NCI-H748 (cell line): ENCODE measurements at regions not wholly inside any gene's neighbourhood (a gene's known extent, or its start where the extent isn't known, plus 50 kb on each side); places are given as distances from the start of the nearest gene placed in this dataset.

Source experiments
- DNase-seq: peaks from one replicate; lab custom pipeline; 2025; ENCODE audit not compliant: unreplicated experiment; lab: John Stamatoyannopoulos, UW

- no peak for DNase-seq
Observed at GRCh38 chr22:22417495-22418162, 90.9 kb downstream of the ZNF280B start.

GRCh38 chr22:22418163-22418549 lies 90.4 kb downstream of the ZNF280B start:
- DNase-seq = no peak

- no peak for DNase-seq
Observed at GRCh38 chr22:22418957-22419356, 89.6 kb downstream of the ZNF280B start.

- no peak for DNase-seq
Observed at GRCh38 chr22:22420580-22420979, 88.0 kb downstream of the ZNF280B start.

GRCh38 chr22:22421392-22421791 lies 87.2 kb downstream of the ZNF280B start:
- no peak for DNase-seq

GRCh38 chr22:22422629-22423112 lies 85.9 kb downstream of the ZNF280B start:
- peak; percentile 64 for DNase-seq

- DNase-seq = no peak
Observed at GRCh38 chr22:22423681-22424080, 84.9 kb downstream of the ZNF280B start.

- DNase-seq = peak; percentile 1
Observed at GRCh38 chr22:22424210-22424800, 84.2 kb downstream of the ZNF280B start.

- DNase-seq = no peak
Observed at GRCh38 chr22:22424956-22425355, 83.6 kb downstream of the ZNF280B start.

GRCh38 chr22:22425356-22425755 lies 83.2 kb downstream of the ZNF280B start:
- DNase-seq = no peak

- DNase-seq = no peak
Observed at GRCh38 chr22:22425783-22426624, 82.5 kb downstream of the ZNF280B start.

- DNase-seq = no peak
Observed at GRCh38 chr22:22427542-22428065, 80.9 kb downstream of the ZNF280B start.

GRCh38 chr22:22428222-22429098 lies 80.1 kb downstream of the ZNF280B start:
- DNase-seq = no peak

- DNase-seq = no peak
Observed at GRCh38 chr22:22429369-22430108, 79.0 kb downstream of the ZNF280B start.

GRCh38 chr22:22430111-22430820 lies 78.3 kb downstream of the ZNF280B start:
- no peak for DNase-seq

- peak; percentile 32 for DNase-seq
Observed at GRCh38 chr22:22431271-22432220, 77.0 kb downstream of the ZNF280B start.

- DNase-seq = no peak
Observed at GRCh38 chr22:22432479-22432878, 76.1 kb downstream of the ZNF280B start.

GRCh38 chr22:22432937-22433336 lies 75.6 kb downstream of the ZNF280B start:
- no peak for DNase-seq
